Upper lobe of right lung (tissue), 1 donor: ENCODE measurements at regions not wholly inside any gene's neighbourhood (a gene's known extent, or its start where the extent isn't known, plus 50 kb on each side); places are given as distances from the start of the nearest gene placed in this dataset.

ENCODE experiments used
- ATAC-seq: fragments of 200-7000 bp; cut with Tn5 transposase; one replicate; pipeline ENCODE4 v1.9.1; 2020; ENCODE audit warnings: mild to moderate bottlenecking, moderate library complexity
- DNase-seq: peaks from one replicate; pipeline ENCODE4 v3.0.0-alpha.2; 2020
- H3K27ac ChIP-seq: fragments of 200-600 bp; one replicate; pipeline ENCODE4 v1.8.0; 2022
- H3K27me3 ChIP-seq: fragments of 200-600 bp; one replicate; pipeline ENCODE4 v1.8.0; 2022; ENCODE audit warnings: mild to moderate bottlenecking
- H3K36me3 ChIP-seq: fragments of 200-600 bp; one replicate; pipeline ENCODE4 v1.8.0; 2022
- H3K4me1 ChIP-seq: fragments of 200-600 bp; one replicate; pipeline ENCODE4 v1.8.0; 2022
- H3K4me3 ChIP-seq: fragments of 200-600 bp; one replicate; pipeline ENCODE4 v1.8.0; 2022; ENCODE audit warnings: mild to moderate bottlenecking
- H3K9me3 ChIP-seq: fragments of 200-600 bp; one replicate; pipeline ENCODE4 v1.8.0; 2022
- CTCF ChIP-seq: fragments of 200-600 bp; IDR thresholded peaks from one replicate; pipeline ENCODE4 v1.8.0; 2022; ENCODE audit warnings: antibody characterized with exemption
- intact Hi-C: fragments of 100-400 bp; cut with DNase I; formaldehyde crosslinking; loops from one replicate; pipeline ENCODE4 v1.11.0; 2022
- donor health status: DM: no; HTN: yes; CAD: no; lungs with severe emphysema.

GRCh38 chr18:2338601-2339000 is 232.7 kb downstream of the METTL4 start:
- no peaks in the 10 kb centered on the region for H3K9me3 ChIP-seq
- no peaks in the 10 kb centered on the region for H3K27me3 ChIP-seq
- DNase-seq (no peak), ATAC-seq (no peak)
- intact Hi-C loops, result no loop called here
- no peak for TF ChIP-seq CTCF
- no peaks in the 10 kb centered on the region for H3K4me1 ChIP-seq
- no peaks in the 10 kb centered on the region for H3K36me3 ChIP-seq
- H3K27ac ChIP-seq, result no peak overlapping the region
- no peak overlapping the region for H3K4me3 ChIP-seq

GRCh38 chr18:2340335-2340734 is 231.0 kb downstream of the METTL4 start:
- Histone ChIP-seq H3K9me3 (no peaks in the 10 kb centered on the region), H3K4me3 (no peak overlapping the region), H3K4me1 (no peaks in the 10 kb centered on the region), H3K36me3 (no peaks in the 10 kb centered on the region), H3K27ac (no peak overlapping the region), H3K27me3 (no peaks in the 10 kb centered on the region)
- ATAC-seq, result no peak
- no peak for DNase-seq
- intact Hi-C loops, result no loop called here
- no peak for TF ChIP-seq CTCF

- H3K36me3 ChIP-seq, result no peaks in the 10 kb centered on the region
- no peak for ATAC-seq
- no peak overlapping the region for H3K4me3 ChIP-seq
- no peak overlapping the region for H3K27ac ChIP-seq
- no peaks in the 10 kb centered on the region for H3K4me1 ChIP-seq
- H3K27me3 ChIP-seq, result no peaks in the 10 kb centered on the region
- H3K9me3 ChIP-seq, result no peaks in the 10 kb centered on the region
- no peak for DNase-seq
- TF ChIP-seq CTCF, result no peak
- intact Hi-C loops, result no loop called here
Measured at GRCh38 chr18:2348003-2348402, 223.3 kb downstream of the METTL4 start.

- intact Hi-C loops, result no loop called here
Measured at GRCh38 chr18:2351126-2351850, 220.0 kb downstream of the METTL4 start.

GRCh38 chr18:2354292-2354691 is 217.0 kb downstream of the METTL4 start:
- intact Hi-C loops, result no loop called here
- ATAC-seq (no peak), DNase-seq (no peak)
- H3K27me3 ChIP-seq, result no peaks in the 10 kb centered on the region
- H3K27ac ChIP-seq, result no peak overlapping the region
- no peak overlapping the region for H3K4me3 ChIP-seq
- no peaks in the 10 kb centered on the region for H3K36me3 ChIP-seq
- TF ChIP-seq CTCF, result no peak
- no peaks in the 10 kb centered on the region for H3K9me3 ChIP-seq
- H3K4me1 ChIP-seq, result no peaks in the 10 kb centered on the region

More at GRCh38 chr18:2351126-2351850, 220.0 kb downstream of the METTL4 start:
- no peak for TF ChIP-seq CTCF
- Histone ChIP-seq H3K36me3 (no peaks in the 10 kb centered on the region), H3K27me3 (no peaks in the 10 kb centered on the region), H3K27ac (no peak overlapping the region), H3K9me3 (no peaks in the 10 kb centered on the region), H3K4me3 (no peak overlapping the region), H3K4me1 (no peaks in the 10 kb centered on the region)
- no peak for ATAC-seq
- no peak for DNase-seq

GRCh38 chr18:2356906-2357305 is 214.4 kb downstream of the METTL4 start:
- intact Hi-C loops, result no loop called here
- H3K4me3 ChIP-seq, result no peak overlapping the region
- no peak for ATAC-seq

More at GRCh38 chr18:2356906-2357305, 214.4 kb downstream of the METTL4 start:
- TF ChIP-seq CTCF, result no peak
- no peaks in the 10 kb centered on the region for H3K27me3 ChIP-seq
- no peaks in the 10 kb centered on the region for H3K9me3 ChIP-seq
- H3K27ac ChIP-seq, result no peak overlapping the region
- H3K4me1 ChIP-seq, result no peaks in the 10 kb centered on the region
- H3K36me3 ChIP-seq, result no peaks in the 10 kb centered on the region
- no peak for DNase-seq
